GM21360 (cell line): ENCODE measurements at regions not wholly inside any gene's neighbourhood (a gene's known extent, or its start where the extent isn't known, plus 50 kb on each side); places are given as distances from the start of the nearest gene placed in this dataset.
"Not testable (repeated sequence)": the region's sequence is repeated elsewhere in the genome, so short reads cannot be mapped to it uniquely, and the experiment has no call there.

Source experiments
- ATAC-seq: cut with Tn5 transposase; IDR thresholded peaks from one replicate; pipeline ENCODE4 v1.9.1; 2021; ENCODE audit warnings: mild to moderate bottlenecking, moderate library complexity; ENCODE audit not compliant: unreplicated experiment

DNA sequence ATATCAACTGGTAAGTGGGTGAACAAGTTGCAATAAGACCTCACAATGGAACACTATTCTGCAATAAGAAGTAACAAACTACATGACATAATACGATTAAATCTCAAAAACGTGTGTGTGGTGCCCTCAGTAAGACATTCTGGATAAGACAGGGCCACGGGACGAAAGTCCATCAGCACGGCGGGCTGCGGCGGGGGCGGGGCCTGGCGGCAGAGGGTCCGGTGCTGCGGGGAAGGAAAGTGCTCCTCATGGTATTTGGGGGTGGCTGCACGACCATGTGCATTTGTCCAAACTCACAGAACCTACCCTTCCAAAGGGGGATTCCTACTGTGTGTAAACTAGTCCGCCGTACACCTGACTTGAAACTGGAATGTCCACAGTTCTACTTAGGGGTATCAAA, 341.8 kb downstream of the TCERG1L start:
- ATAC-seq, result no peak

DNA sequence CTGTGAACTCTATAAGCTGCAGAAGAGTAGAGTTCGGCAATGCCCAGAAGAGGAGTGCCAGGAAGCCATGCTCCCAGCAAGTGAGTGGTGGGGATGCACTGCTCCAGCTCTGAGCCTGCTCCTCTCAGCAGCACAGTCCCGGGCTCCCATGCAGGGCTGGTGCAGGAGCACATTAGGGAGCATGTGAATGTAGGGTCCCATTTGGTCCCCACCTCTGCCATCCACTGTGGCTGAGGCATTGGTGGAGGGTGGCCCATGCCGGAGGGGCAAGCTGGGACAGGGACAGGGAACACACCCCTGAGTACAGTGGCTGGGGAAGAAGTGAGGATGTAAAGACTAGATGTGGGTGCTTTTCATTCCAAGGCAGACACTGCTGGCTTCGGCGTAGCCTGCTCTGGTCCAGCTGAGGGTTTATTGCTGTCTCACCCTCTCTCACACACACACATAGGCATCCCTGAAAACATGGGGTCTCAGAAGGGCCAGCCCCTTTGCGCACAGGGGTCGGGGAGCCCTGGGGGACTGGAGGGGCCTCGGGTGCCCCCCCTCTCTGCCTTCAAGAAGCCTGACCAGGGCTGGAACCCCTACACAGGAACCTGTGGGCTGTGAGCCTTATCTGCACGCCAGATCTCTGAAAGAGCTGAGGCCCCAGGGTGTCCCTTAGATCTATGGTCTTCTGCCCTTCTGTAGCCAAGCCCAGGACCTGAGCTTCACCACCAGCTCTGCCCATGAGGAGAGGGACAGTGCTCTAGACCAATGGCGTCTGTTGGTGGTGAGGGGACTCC, 341.0 kb downstream of the TCERG1L start:
- no peak for ATAC-seq

DNA sequence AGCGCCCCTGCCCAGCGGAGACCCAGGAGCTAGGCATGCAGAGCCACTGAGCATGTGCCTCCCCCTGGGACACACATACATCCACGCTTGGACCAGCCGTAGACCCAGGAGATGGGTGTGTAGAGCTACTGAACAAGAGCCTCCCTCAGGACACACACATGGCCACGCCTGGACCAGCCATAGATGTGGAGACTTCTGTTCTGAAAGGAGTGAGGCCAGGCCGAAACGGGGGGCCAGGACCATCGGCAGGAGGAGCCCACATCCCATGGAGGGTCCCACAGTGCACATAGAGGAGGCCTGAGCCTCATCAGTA, 340.4 kb downstream of the TCERG1L start:
- ATAC-seq, result no peak

DNA sequence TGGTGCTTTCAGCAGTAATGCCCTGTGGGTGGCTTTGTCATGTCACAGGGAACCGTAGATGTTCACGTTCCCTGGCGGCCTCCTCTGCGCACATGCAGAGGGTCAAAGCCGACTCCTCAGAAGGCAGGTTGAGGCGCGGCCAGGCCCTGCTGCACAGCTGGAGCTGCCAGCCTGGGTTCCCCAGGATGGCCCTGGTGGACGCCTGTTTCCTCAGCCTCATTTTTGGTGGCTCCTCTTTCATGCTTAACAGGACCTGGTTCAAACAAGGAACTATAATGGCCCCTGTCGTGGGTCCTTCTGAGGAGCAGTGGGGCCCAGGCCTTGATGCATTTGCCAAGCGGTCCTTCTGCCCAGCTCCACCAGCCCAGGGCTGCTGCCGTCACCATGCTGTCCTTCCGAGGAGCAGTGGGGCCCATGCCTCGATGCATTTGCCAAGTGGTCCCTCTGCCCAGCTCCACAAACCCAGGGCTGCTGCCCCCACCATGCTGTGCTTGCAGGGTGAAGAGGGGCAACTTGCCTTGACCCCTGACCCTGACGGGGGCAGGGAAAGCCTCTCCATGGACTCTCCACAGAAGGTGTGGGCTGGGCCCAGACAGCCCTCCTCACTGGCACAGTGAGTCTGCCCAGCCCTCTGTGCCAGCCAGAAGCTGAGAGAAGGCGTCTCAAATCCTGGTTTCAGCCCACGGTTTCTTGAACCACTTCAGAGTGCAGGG, 338.2 kb downstream of the TCERG1L start:
- ATAC-seq, result no peak

DNA sequence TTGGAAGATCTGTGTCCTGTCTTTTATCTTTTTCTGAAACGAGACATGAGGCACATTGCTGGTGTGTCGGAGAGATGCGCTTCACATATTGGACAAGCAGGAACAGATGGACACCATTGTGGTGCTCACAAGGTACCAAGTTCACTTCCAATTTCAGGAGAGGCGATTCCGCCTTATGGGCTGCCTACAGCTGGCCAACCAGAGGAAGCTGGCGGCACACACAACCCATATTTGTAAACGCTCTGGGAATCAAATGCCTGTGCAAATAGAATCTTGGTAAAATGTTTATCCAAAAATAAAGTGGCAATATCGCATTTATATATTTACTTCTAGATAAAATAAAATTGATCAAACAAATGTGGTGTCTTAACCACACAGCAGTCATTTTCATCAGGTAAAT, 337.4 kb downstream of the TCERG1L start:
- ATAC-seq, result no peak

DNA sequence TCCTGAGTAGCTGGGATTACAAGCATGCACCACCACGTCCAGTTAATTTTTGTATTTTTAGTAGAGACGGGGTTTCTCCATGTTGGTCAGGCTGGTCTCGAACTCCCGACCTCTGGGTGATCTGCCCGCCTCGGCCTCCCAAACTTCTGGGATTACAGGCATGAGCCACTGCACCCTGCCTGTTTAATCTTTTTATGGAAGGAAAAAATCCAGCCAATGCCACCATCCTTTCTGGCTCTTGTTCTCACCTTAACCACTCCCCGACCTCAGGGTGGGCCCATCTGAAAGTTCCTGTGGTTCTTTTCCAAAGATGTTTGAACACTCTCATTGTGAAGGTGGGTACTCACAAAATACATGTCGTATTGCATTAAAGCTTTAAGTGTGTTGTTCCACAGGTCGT, 336.2 kb downstream of the TCERG1L start:
- ATAC-seq, result not testable (repeated sequence)

DNA sequence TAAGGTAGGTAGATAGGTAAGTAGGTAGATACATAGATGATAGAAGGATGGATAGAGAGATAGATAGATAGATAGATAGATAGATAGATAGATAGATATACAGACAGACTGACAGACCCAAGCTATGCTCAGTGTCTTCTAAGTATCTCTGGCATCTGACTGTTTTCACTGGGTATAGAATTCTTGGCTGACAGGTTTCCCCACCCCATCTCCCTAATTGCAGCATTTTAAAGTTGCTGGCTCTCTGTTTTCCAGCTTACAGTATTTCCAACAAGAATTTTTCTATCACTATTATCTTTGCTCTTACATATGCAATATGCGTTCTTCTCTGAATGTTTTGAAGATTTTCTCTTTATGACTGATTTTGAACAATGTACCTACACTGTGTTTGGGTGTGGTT, 328.7 kb downstream of the TCERG1L start:
- ATAC-seq, result no peak

DNA sequence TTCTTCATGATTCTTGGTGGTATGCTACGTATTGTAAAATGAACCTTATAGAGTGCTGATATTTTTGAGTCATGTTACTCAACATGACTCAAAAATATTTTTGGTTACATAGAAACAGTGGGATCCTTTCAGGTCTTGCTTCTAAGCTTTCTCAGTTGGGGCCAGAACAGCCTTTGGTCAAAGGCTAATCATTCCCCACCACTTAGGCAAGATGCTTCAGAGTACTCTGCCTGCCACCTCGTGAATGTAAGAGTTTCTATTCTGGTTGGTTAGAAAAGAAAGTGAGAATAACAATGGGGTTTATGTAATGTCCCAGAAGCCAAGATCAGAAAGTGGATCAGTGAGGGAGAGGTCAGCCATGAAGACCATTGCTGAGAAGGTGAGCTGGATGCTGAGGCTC, 327.8 kb downstream of the TCERG1L start:
- ATAC-seq, result no peak

DNA sequence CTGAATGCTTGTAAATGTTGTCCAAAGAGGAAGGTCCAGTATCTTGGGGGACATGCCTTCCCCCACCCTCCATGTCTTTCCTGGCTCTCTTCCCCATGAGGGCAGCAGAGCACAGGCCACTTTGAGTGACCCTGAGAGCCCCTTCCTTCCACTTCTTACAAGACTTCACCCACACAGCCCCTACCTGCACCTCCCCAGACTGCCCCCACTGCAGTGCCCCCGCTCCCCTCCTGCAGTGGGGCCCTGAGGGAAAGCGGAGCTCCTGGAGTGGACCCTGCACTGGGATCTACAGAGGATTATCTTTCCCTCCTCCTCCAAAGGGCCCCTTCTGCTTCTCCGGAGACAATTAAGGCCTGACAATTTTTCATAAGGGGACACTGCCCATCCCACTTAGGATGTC, 326.8 kb downstream of the TCERG1L start:
- no peak for ATAC-seq

DNA sequence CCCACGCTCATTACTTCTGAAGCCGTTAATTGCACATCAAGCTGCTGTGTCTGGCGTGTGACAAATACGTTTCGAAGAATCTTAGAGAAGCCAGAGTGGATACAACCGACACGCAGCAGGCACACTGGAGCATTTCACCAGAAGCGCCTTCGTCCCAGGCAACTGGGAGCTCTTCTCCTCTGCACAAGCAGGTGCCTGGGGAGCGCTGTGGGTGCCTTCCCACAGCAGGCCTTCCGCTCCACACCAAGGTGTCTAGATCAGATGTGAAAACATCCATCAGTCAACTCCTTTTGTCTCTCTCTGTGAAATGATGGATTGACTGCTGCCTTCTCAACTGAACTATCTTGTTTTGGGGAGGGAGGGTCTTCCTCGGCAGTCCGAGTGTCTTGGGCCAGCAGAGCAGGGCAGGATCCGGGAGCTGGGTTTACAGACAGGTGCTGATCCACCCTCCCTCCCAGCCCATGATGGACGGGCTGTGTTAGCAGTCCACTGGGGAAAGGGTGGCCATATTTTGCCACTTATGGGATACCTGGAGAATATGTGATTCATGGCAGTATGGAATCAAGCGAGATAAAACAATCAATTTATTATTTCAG, 326.3 kb downstream of the TCERG1L start:
- no peak for ATAC-seq

DNA sequence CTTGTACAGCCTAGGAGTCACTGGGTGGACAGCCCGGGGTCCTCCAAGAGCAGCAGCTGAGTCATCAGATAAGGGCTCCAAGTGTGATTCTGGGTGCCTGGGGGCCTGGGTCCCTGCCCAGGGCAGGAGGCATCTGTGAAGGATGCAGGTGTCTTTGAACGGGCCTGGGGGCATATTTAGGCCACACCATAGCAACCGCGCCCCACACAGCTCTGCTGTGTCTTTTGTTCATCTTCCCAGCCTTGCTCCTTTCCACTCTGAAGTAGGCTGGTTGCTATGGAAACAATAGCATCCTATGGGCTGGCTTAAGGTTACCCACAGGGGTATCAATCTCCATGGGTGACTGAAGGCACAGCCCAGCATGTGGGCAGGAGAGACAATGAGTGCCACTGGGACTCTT, 324.7 kb downstream of the TCERG1L start:
- no peak for ATAC-seq

DNA sequence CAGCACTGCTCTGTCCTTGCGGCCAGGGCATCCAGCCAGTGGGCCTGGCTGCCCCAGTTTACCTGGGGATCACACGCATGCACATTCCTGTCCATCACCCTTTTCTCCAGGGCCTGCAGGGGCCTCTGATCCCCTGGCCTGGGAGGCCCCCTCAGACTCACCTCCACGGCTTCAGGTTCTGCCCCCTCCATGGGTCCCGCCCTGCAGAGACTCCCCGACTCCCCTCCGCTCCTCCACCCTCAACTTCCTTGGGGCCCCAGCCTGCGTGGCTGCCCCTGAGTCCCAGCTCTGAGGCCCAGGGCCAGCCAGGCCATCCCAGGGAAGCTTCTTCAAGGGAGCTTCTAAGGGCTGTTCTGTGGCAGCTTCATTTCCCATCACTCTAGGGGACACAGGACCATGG, 324.1 kb downstream of the TCERG1L start:
- no peak for ATAC-seq

DNA sequence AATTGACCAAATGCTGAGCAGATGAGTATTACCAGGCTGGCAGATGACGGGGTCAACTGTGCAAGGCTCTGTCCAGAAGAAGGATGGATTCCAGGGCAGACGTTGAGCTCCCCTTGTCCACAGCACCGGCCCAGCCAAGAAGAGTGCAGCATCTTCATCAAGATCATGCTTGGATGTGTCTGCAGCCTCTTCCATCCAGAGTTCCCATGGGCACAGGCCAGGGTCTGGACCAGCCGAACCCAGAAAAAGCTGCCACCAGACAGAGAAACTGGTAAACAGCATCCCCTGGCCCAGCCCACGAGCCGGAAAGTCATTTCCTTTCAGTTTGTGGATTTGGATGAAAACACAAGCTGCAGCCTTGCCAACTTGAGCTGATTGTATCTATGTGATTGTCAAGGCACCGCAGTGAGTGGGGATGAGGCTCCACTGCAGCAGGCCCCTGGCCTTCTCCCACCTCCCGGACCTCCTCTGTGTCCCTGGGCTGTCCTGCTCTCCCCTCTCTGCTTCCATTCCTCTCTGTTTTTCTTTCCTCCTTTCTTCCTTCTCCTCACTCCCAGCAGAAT, 321.8 kb downstream of the TCERG1L start:
- no peak for ATAC-seq

DNA sequence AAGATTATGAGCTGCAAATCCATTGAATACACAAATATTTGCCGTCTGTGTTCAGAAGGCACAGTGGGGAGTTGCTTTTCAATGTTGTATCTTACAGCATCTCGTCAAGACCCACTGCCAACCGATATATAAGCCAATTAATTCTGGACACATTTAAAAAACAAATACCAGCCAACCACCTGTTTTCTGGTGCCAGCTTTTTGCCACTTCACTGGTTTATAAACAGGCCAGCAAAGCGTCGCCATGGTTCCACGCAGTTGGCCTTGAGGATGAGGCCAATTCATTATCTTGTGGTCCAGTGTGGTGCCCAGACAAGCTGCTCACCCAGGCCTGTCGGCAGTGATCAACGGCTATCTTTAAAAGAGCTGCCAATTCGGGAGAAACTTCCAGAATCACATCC, 321.0 kb downstream of the TCERG1L start:
- no peak for ATAC-seq

DNA sequence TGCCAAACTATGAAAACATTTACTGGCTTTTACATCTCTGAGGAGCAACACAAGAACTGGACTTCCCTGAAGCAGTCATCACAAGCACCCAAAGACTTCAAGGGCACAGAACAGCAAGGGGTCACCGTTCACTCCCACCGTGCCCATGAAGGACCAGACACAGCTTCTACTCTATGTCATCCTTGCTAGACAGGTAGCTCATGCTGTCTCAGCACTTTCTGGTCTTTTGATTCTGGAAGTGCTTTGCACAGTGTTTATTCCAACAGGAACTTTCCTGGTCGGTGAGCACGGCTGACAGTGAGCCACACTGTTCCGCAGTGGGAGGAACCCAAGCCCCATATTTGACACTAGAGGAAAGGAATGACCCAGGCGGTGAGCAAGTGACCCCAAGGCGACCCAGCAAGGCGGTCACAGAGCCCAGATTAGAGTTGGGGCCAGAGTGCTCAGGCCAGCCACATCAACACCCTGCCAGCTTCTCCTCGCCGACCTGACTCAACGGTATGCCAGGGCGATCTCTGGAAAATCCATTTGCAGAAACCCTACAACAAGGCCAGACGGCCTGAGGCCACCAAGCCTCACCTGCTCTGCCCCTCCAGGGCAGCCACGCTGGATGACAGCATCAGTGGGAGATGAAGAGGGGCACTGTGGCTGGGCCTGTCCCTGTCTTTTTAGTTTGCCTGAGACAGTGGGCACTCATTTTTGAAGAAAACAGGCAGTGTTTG, 318.6 kb downstream of the TCERG1L start:
- no peak for ATAC-seq

DNA sequence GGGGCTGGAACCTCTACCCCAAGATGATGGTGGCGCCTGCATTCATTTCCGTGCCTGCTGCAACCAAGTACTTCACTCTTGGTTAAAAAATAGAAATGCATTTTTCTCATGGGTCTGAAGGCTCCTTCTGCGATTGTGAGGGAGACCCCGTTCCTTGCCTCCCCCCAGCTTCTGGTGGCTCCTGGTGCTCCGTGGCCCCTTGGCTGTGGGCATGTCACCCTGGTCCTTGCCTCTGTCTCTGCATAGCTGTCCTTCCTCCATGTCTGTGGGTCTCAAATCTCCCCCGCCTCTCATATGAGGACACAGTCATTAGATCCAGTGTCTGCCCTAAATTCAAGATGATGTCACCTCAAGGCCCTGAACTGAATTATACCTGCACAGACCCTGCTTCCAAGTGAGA, 317.9 kb downstream of the TCERG1L start:
- ATAC-seq, result no peak

DNA sequence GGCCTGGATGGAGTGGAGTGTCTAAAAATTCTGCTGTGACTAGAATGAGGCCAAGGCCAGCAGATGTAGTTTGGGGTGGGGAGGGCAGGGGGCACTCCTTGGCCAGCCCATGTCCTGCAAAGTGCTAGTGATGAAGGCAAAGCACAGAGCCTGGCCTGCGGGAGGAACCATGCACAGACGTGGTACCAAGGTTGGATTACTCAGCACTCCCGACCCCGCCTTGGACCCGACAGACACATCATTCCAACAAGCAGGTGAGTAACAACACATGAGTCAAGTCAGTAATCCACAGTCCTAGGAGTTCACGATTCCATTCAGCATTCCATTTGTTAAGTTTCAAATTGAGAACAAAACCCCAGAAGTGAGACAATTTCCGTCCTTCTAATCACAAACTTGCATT, 317.3 kb downstream of the TCERG1L start:
- no peak for ATAC-seq

DNA sequence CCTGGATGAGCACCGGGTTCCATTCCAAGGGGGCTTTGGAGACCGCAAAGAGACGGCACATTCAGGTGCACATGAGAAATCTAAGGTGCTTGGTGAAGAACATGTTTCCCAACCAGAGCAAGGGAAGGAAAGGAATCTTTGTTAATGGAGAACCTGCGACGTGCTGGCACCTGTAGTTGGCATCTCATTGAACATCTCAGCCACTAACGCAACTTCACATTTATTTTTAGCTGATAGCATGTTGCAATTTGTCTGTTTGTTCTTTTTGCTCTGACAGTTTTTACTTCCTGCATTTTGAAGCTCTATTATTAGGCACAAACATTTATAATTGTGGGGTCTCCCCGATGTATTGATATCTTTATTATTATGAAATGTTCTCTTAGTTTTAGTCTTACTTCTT, 316.7 kb downstream of the TCERG1L start:
- no peak for ATAC-seq

DNA sequence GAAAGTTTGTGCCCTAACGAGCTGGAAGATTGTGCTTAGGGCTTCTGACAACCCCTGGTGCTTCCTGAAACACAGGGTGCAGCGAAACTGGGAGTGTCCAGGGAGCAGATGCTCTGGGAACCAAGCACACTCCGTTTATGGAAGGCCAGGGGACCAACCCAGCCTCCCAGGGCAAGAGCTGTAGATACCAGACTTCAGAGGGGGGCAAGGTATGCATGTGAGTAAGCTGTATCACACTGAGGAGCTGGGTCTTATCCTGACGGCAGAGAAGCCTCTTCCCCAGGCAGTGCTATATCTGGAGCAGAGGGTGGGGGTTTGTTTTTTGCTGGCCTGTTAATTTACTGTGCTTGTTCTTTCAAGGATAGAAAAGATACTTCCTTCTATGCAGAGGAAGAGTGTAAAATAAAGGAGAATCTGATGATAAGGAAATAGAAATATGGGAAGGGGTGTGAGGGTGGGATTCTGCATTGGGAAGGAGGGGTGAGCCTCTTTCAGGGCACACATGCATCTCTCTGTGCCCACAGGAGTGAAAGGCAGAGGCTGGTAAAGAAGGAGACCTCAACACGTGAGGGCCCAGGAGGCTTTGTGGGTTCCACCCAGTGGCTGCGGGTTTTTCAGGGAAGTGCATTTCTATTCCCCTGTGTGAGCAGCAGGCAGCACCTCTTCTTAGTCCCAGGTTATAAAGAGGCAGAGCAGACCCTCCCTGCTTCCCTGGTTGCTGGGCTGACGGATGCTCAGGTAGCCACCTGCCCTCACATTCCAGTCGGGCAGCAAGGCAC, 314.1 kb downstream of the TCERG1L start:
- no peak for ATAC-seq

DNA sequence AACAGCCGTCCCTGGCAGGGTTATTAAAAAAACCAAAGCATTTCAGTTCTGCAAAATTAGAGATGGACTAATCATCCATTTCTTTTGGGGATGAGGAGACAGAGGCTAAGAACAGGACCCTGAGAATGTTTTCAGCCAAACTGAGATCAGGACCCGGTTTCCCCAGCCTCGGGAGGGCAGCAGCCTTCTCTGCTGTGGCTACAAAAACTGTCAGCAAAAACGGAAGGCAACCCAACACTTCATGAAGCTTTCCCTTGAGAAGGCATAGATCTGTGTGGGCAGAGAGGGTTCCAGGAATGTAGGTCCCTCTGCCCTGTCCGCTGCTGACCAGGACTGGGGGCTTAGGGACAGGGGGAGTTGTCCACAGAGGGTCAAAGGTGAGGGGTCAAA, 313.5 kb downstream of the TCERG1L start:
- no peak for ATAC-seq

DNA sequence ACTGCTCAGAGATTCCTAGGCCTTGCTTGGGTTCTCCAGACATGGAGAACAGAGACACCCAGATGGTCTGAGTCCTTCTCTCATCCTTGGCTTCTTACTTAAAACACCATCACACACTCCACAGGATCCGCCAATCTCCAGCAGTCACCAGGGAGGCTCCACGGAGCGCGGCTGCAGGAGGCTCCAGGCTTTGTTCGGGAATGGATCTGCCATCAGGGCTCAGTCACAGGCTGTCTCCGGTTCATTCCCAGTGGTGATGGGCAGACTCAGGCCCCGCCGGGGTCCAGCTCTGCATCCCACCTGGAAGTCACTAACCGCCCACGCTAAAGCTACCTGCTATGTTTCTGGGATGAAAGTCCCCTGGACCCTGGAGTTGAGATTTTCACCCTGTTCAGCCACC, 312.9 kb downstream of the TCERG1L start:
- ATAC-seq, result no peak
